Smooth muscle cell (in vitro differentiated cells): ENCODE measurements at regions not wholly inside any gene's neighbourhood (a gene's known extent, or its start where the extent isn't known, plus 50 kb on each side); places are given as distances from the start of the nearest gene placed in this dataset.

Experiments used
- DNase-seq: peaks from one replicate; lab custom pipeline; 2025; ENCODE audit not compliant: unreplicated experiment; lab: John Stamatoyannopoulos, UW
- H2AFZ ChIP-seq: fragments of 200-600 bp; sonication (generic); 2 replicates; pipeline ENCODE4 v1.6.0; 2016; ENCODE audit warnings: antibody characterized with exemption, low read depth, mild to moderate bottlenecking
- H3F3A ChIP-seq: fragments of 200-600 bp; sonication (generic); 2 replicates; pipeline ENCODE4 v1.6.0; 2017; ENCODE audit warnings: antibody characterized with exemption, low read depth
- H3K27ac ChIP-seq: fragments of 200-600 bp; sonication (generic); 2 replicates; pipeline ENCODE4 v1.5.1; 2016; ENCODE audit warnings: low read depth, mild to moderate bottlenecking
- H3K27me3 ChIP-seq: fragments of 200-600 bp; sonication (generic); 2 replicates; pipeline ENCODE4 v1.6.1; 2016; ENCODE audit warnings: low read depth, mild to moderate bottlenecking
- H3K36me3 ChIP-seq: fragments of 200-600 bp; sonication (generic); 2 replicates; pipeline ENCODE4 v1.5.1; 2016; ENCODE audit warnings: low read depth
- H3K4me1 ChIP-seq: fragments of 200-600 bp; sonication (generic); 2 replicates; pipeline ENCODE4 v1.5.1; 2016; ENCODE audit warnings: low read depth
- H3K4me2 ChIP-seq: fragments of 200-600 bp; sonication (generic); 2 replicates; pipeline ENCODE4 v1.6.0; 2016; ENCODE audit warnings: mild to moderate bottlenecking
- H3K4me3 ChIP-seq: fragments of 200-600 bp; sonication (generic); 2 replicates; pipeline ENCODE4 v1.5.1; 2016; ENCODE audit warnings: mild to moderate bottlenecking
- H3K79me2 ChIP-seq: fragments of 200-600 bp; sonication (generic); 2 replicates; pipeline ENCODE4 v1.6.0; 2016; ENCODE audit warnings: low read depth, mild to moderate bottlenecking
- H3K9ac ChIP-seq: fragments of 200-600 bp; sonication (generic); 2 replicates; pipeline ENCODE4 v1.6.0; 2016; ENCODE audit warnings: low read depth
- H3K9me3 ChIP-seq: fragments of 200-600 bp; sonication (generic); replicated peaks from 2 replicates; pipeline ENCODE4 v1.5.1; 2016; ENCODE audit warnings: low read depth
- H4K20me1 ChIP-seq: fragments of 200-600 bp; sonication (generic); 2 replicates; pipeline ENCODE4 v1.6.0; 2016; ENCODE audit warnings: low read depth
- WGBS: methylation state at CpG from one replicate; pipeline ENCODE4 v1.1.7; 2016; ENCODE audit warnings: low lambda C conversion rate; 5-methylcytosine and 5-hydroxymethylcytosine counted together
- TF ChIP-seq, protein P1 (sequence below): fragments of 200-600 bp; sonication (generic); IDR thresholded peaks from 2 replicates; pipeline ENCODE4 v1.5.1; 2017; ENCODE audit warnings: borderline replicate concordance, mild to moderate bottlenecking, antibody characterized with exemption; ENCODE audit not compliant: insufficient read depth, poor library complexity, severe bottlenecking

DNA sequence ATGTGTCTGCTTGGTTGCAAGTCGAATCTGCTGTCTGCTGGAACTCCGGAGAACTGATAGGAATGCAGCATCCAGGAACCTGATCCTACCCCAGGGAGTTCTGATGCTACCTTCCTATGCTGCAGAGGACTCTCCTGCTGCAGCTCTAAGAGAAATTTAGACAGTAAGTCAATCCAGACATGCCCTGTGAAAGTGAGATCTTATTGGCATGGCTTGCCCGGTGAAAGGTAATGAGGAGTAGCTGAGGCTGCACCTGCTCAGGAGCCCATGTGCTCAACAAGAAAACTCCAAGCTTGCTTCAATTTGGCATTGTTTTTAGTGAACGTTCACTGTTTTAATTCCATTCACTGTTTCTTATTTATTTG is 217.3 kb upstream of the SERP2 start:
- Histone ChIP-seq H4K20me1 (no peaks in the 10 kb centered on the region), H3K4me3 (no peak overlapping the region), H3K79me2 (no peaks in the 10 kb centered on the region), H3K9ac (no peak overlapping the region), H3K27ac (no peak overlapping the region), H3K36me3 (no peaks in the 10 kb centered on the region), H3K27me3 (no peaks in the 10 kb centered on the region), H3F3A (no peaks in the 10 kb centered on the region), H2AFZ (no peak overlapping the region), H3K4me1 (no peaks in the 10 kb centered on the region), H3K9me3 (no peaks in the 10 kb centered on the region), H3K4me2 (peak overlapping the region; percentile 76)
- TF ChIP-seq, protein P1, sequence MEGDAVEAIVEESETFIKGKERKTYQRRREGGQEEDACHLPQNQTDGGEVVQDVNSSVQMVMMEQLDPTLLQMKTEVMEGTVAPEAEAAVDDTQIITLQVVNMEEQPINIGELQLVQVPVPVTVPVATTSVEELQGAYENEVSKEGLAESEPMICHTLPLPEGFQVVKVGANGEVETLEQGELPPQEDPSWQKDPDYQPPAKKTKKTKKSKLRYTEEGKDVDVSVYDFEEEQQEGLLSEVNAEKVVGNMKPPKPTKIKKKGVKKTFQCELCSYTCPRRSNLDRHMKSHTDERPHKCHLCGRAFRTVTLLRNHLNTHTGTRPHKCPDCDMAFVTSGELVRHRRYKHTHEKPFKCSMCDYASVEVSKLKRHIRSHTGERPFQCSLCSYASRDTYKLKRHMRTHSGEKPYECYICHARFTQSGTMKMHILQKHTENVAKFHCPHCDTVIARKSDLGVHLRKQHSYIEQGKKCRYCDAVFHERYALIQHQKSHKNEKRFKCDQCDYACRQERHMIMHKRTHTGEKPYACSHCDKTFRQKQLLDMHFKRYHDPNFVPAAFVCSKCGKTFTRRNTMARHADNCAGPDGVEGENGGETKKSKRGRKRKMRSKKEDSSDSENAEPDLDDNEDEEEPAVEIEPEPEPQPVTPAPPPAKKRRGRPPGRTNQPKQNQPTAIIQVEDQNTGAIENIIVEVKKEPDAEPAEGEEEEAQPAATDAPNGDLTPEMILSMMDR, result no peak
- no peak for DNase-seq
- WGBS, result 72% methylated on average over 4 of the region's 4 CpGs

DNA sequence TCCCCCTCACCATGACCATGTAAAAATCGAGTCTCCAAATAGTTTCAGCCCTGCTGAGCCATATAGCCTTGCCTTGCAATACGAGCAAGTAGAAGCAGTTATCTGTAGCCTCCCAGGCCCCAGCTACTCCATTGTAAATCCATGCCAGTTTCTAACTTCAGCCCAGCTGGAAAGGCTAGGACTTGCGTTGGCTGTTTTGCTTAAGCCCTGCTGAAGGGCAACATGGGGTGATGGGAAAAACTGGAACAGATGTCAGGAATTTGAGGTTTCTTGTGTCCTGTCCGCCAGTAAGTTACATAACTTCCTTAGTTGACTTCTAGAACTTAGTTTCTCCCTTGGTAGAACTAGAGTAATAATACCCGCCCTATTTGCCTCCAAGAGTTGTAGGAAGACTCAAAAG is 216.0 kb upstream of the SERP2 start:
- H3K4me1 ChIP-seq, result no peaks in the 10 kb centered on the region
- H3F3A ChIP-seq, result no peaks in the 10 kb centered on the region
- 61% methylated on average over 5 of the region's 5 CpGs for WGBS
- DNase-seq, result no peak
- H3K27me3 ChIP-seq, result no peaks in the 10 kb centered on the region
- H3K9me3 ChIP-seq, result no peaks in the 10 kb centered on the region
- H2AFZ ChIP-seq, result no peak overlapping the region
- no peak overlapping the region for H3K4me3 ChIP-seq
- H3K9ac ChIP-seq, result no peak overlapping the region
- H3K79me2 ChIP-seq, result no peaks in the 10 kb centered on the region
- no peak overlapping the region for H3K27ac ChIP-seq
- H4K20me1 ChIP-seq, result no peaks in the 10 kb centered on the region
- TF ChIP-seq, protein P1, result no peak
- H3K4me2 ChIP-seq, result no peak overlapping the region
- no peaks in the 10 kb centered on the region for H3K36me3 ChIP-seq

DNA sequence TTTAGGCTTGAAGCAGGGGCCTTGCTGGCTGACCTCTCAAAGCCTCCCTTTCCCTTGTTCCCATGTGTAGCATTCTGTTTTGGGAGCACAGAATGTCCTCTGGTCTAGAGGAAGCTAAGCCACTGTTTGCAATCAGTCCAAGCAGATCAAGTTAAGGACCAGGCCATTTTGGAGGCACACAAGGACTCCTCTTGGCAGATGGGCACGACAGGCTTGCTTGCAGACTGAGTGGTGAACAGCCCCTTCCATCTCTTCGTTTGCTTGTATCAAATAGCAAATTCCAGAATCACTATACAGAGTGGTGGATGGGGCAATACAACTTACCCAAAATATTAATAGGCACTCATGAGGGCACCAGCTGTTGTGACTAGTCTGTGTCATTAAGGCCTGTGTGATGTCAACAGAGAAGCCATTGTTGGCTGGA is 215.5 kb upstream of the SERP2 start:
- no peaks in the 10 kb centered on the region for H3K9me3 ChIP-seq
- 88% methylated on average over 2 of the region's 2 CpGs for WGBS
- DNase-seq, result no peak
- H3K9ac ChIP-seq, result no peak overlapping the region
- H3K79me2 ChIP-seq, result no peaks in the 10 kb centered on the region
- no peak overlapping the region for H3K27ac ChIP-seq
- no peaks in the 10 kb centered on the region for H3F3A ChIP-seq
- no peak overlapping the region for H2AFZ ChIP-seq
- H3K36me3 ChIP-seq, result no peaks in the 10 kb centered on the region
- H4K20me1 ChIP-seq, result no peaks in the 10 kb centered on the region
- H3K4me1 ChIP-seq, result no peaks in the 10 kb centered on the region
- no peak overlapping the region for H3K4me3 ChIP-seq
- H3K27me3 ChIP-seq, result no peaks in the 10 kb centered on the region
- TF ChIP-seq, protein P1, result no peak
- no peak overlapping the region for H3K4me2 ChIP-seq

DNA sequence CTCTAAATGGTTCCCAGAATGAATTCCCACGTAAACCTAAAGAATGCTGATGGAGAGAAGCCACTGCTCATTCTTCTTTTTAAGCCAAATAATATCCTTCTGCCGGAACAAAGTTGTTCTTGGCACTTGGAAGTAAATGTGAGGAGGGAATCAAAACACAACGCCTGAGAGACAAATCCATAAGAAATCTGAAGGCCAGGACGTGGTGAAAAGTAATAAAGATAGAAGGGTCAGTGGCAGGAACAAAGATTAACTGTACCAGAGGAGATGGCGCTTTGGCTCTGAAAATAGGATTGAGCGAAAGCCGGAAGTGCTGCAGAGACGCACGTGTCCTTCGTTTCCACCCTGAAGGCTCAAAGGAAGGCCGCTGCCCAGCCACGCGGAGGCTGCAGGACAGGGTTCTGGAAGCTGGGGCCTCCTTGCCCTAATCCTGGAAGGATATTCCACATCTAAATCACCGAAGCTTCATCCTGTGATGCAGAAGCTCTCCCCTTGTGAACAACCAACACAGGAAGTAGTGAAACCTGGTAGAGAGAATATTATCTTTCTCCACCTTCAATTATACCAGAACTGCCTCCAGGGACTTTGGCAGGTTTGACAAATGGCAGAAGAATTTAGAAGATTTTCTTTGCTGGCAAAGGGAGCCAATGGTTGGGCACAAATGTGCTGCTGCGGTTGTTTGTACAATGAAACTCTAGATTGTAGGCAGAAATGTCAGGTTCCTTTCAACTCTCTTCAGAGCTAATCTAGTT is 214.6 kb upstream of the SERP2 start:
- WGBS, result 40% methylated on average over 15 of the region's 15 CpGs
- Histone ChIP-seq H4K20me1 (no peaks in the 10 kb centered on the region), H3K27me3 (no peaks in the 10 kb centered on the region), H3K4me3 (no peak overlapping the region), H2AFZ (peak overlapping the region; percentile 22), H3K4me2 (no peak overlapping the region), H3K9me3 (no peaks in the 10 kb centered on the region), H3K36me3 (no peaks in the 10 kb centered on the region), H3K79me2 (no peaks in the 10 kb centered on the region), H3K4me1 (no peaks in the 10 kb centered on the region), H3F3A (no peaks in the 10 kb centered on the region), H3K9ac (no peak overlapping the region), H3K27ac (no peak overlapping the region)
- TF ChIP-seq, protein P1, result no peak
- no peak for DNase-seq
